K562 (cell line): ENCODE measurements at regions not wholly inside any gene's neighbourhood (a gene's known extent, or its start where the extent isn't known, plus 50 kb on each side); places are given as distances from the start of the nearest gene placed in this dataset.

Experiments used
- ATAC-seq: fragments of 200-7000 bp; cut with Tn5 transposase; 3 replicates; pipeline ENCODE4 v1.9.1; 2020; ENCODE audit warnings: moderate library complexity
- BruUV-seq: library from RNA; stranded (reverse); fragments of 400-500 nt; replicated peaks from 2 replicates; lab custom pipeline; 2021; lab: Mats Ljungman, UMichigan
- CTCF ChIA-PET: fragments of 300-600 bp; formaldehyde crosslinking; extraction: SDS; loops from one replicate; lab custom pipeline; 2021; ENCODE audit warnings: low intra/inter-chr PET ratio; lab: Yijun Ruan, JAX
- POLR2A ChIA-PET: fragments of 300-600, 350-650 bp; sonication (Branson Sonifier 250); formaldehyde crosslinking; extraction: SDS; loops from one replicate; lab custom pipeline; 2021; ENCODE audit warnings: antibody characterized with exemption, inconsistent platforms; lab: Yijun Ruan, JAX
- DNase-seq, 4 experiments: peaks; one replicate each; pipeline versions ENCODE4 v3.0.0 to v3.0.0-alpha.2; 2011 to 2018; ENCODE audit warnings: low spot score in 3 of 4, mixed read lengths in 3 of 4; ENCODE audit errors: extremely low read depth in 1 of 4
- FAIRE-seq: peaks from 2 replicates; lab custom pipeline; 2011; peaks lifted over from hg19 to GRCh38; lab: Jason Lieb, UNC
- H2AFZ ChIP-seq: 2 replicates; pipeline ENCODE4 v1.6.0; 2011; ENCODE audit warnings: low read depth, low read length, control low read depth, inconsistent platforms
- H3K27ac ChIP-seq: fragments of 200-600 bp; 3 replicates; pipeline ENCODE4 v1.8.0; 2011; ENCODE audit warnings: low read depth, mild to moderate bottlenecking, control low read depth, inconsistent platforms, low read length, moderate library complexity, mixed read lengths; ENCODE audit errors: extremely low read depth
- H3K27me3 ChIP-seq, 2 experiments: fragments of 300-600 bp in 1 of 2; 2 replicates in 1 of 2; 3 replicates in 1 of 2; pipeline versions ENCODE4 v1.6.0 to v1.8.0; 2011; ENCODE audit warnings: inconsistent platforms in 2 of 2, low read length in 2 of 2, mild to moderate bottlenecking in 1 of 2, mixed read lengths in 1 of 2, moderate library complexity in 1 of 2; ENCODE audit not compliant: control insufficient read depth in 2 of 2, insufficient read depth in 2 of 2
- H3K36me3 ChIP-seq: fragments of 300-600 bp; 3 replicates; pipeline ENCODE4 v1.8.0; 2011; ENCODE audit warnings: mild to moderate bottlenecking, low read length, inconsistent platforms; ENCODE audit not compliant: control insufficient read depth, insufficient read depth
- H3K4me1 ChIP-seq, 2 experiments: fragments of 200-600 bp in 1 of 2; replicated peaks in 1 of 2; 2 replicates in 1 of 2; 3 replicates in 1 of 2; pipeline versions ENCODE4 v1.5.1 to v1.8.0; 2011; ENCODE audit warnings: inconsistent platforms in 2 of 2, low read length in 2 of 2, mild to moderate bottlenecking in 1 of 2, mixed read lengths in 1 of 2, moderate library complexity in 1 of 2; ENCODE audit not compliant: control insufficient read depth in 2 of 2, insufficient read depth in 2 of 2
- H3K4me2 ChIP-seq: 2 replicates; pipeline ENCODE4 v1.6.1; 2011; ENCODE audit warnings: low read length, control low read depth, inconsistent platforms, mixed read lengths; ENCODE audit not compliant: insufficient read depth
- H3K4me3 ChIP-seq: fragments of 200-600 bp; sonication (generic), shearing (Covaris generic); 2 replicates; pipeline ENCODE4 v1.5.1; 2016; ENCODE audit warnings: control low read depth, inconsistent platforms
- H3K79me2 ChIP-seq: fragments of 200-600 bp; 3 replicates; pipeline ENCODE4 v1.8.0; 2011; ENCODE audit warnings: low read length, inconsistent platforms; ENCODE audit not compliant: control insufficient read depth, insufficient read depth
- H3K9ac ChIP-seq, 2 experiments: 2 replicates each; pipeline versions ENCODE4 v1.6.0 to v1.6.1; 2011; ENCODE audit warnings: low read depth in 2 of 2, low read length in 2 of 2, control low read depth in 1 of 2, inconsistent platforms in 1 of 2, mild to moderate bottlenecking in 1 of 2, mixed read lengths in 1 of 2; ENCODE audit not compliant: insufficient read depth in 1 of 2
- H3K9me1 ChIP-seq: one replicate; pipeline ENCODE4 v1.6.0; 2011; ENCODE audit warnings: inconsistent platforms, mild to moderate bottlenecking, low read length, moderate library complexity; ENCODE audit not compliant: control insufficient read depth, insufficient read depth
- H3K9me3 ChIP-seq: replicated peaks from 2 replicates; pipeline ENCODE4 v1.5.1; 2011; ENCODE audit warnings: low read depth, low read length, inconsistent platforms; ENCODE audit not compliant: control insufficient read depth, insufficient read depth
- H4K20me1 ChIP-seq: replicated peaks from 2 replicates; pipeline ENCODE4 v1.6.1; 2011; ENCODE audit warnings: low read length, inconsistent platforms, mixed read lengths; ENCODE audit not compliant: control insufficient read depth, insufficient read depth
- BDP1 ChIP-seq: IDR thresholded peaks from 3 replicates; pipeline ENCODE4 v1.6.1; 2011; ENCODE audit not compliant: insufficient read length, insufficient read depth
- ESRRA ChIP-seq: fragments of 450-650 bp; IDR thresholded peaks from 2 replicates; pipeline ENCODE4 v1.6.1; 2014; ENCODE audit warnings: low read depth, mild to moderate bottlenecking, moderate library complexity, borderline replicate concordance
- KAT2B ChIP-seq: IDR thresholded peaks from one replicate; pipeline ENCODE4 v1.6.1; 2012; ENCODE audit warnings: low read depth, mild to moderate bottlenecking, control low read depth, inconsistent platforms, low read length, moderate library complexity
- LARP7 ChIP-seq: fragments of 450-650 bp; IDR thresholded peaks from 2 replicates; pipeline ENCODE4 v1.6.1; 2016
- NFXL1 ChIP-seq: fragments of 450-650 bp; formaldehyde crosslinking; IDR thresholded peaks from 2 replicates; pipeline ENCODE4 v1.4.0; 2021; ENCODE audit warnings: mild to moderate bottlenecking
- POLR2AphosphoS5 ChIP-seq: IDR thresholded peaks from 2 replicates; pipeline ENCODE4 v1.6.1; 2011; ENCODE audit warnings: mild to moderate bottlenecking, low read depth, low read length, moderate library complexity; ENCODE audit not compliant: control insufficient read depth, insufficient read depth
- SIN3A ChIP-seq, 2 experiments: fragments of 150-350 bp in 1 of 2; IDR thresholded peaks; 2 replicates each; pipeline ENCODE4 v1.6.1; 2011 to 2016; ENCODE audit warnings: borderline replicate concordance in 2 of 2, low read depth in 2 of 2, low read length in 2 of 2, mild to moderate bottlenecking in 2 of 2, moderate library complexity in 2 of 2; ENCODE audit not compliant: control insufficient read depth in 1 of 2
- SPI1 ChIP-seq: IDR thresholded peaks from 2 replicates; pipeline ENCODE4 v1.6.1; 2011; ENCODE audit warnings: low read depth, low read length, control low read depth, borderline replicate concordance
- TCF7L2 ChIP-seq: fragments of 150-350 bp; IDR thresholded peaks from 2 replicates; pipeline ENCODE4 v1.6.1; 2016; ENCODE audit warnings: low read depth, mild to moderate bottlenecking, low read length, moderate library complexity
- ZNF12 ChIP-seq: sonication (generic); formaldehyde crosslinking; IDR thresholded peaks from 2 replicates; pipeline ENCODE4 v1.4.0; 2020; ENCODE audit warnings: mild to moderate bottlenecking, missing genetic modification reagents
- ZNF197 ChIP-seq: fragments of 200-800 bp; sonication (Bioruptor generic); IDR thresholded peaks from 2 replicates; pipeline ENCODE4 v1.6.1; 2016; ENCODE audit warnings: low read depth, missing genetic modification characterization, missing compliant biosample characterization
- ZNF75A ChIP-seq: fragments of 450-650 bp; formaldehyde crosslinking; IDR thresholded peaks from 2 replicates; pipeline ENCODE4 v1.4.0; 2020; ENCODE audit warnings: mild to moderate bottlenecking
- WGBS: fragments of 100-300 bp; shearing (Covaris generic); methylation state at CpG from one replicate; pipeline ENCODE4 v1.1.6; 2016; ENCODE audit warnings: low coverage, mixed read lengths; ENCODE audit not compliant: insufficient coverage; ENCODE audit errors: missing lambda C conversion rate; 5-methylcytosine and 5-hydroxymethylcytosine counted together
- in situ Hi-C: fragments of 300-500 bp; cut with MboI; formaldehyde crosslinking; loops from 4 replicates; pipeline ENCODE4 v1.15.0; 2018; ENCODE audit warnings: inconsistent platforms, mixed read lengths
- intact Hi-C: fragments of 100-400 bp; cut with micrococcal nuclease; formaldehyde crosslinking; loops from 2 replicates; pipeline ENCODE4 v1.14.2; 2022
- TF ChIP-seq, protein P1 (sequence below): IDR thresholded peaks from 3 replicates; pipeline ENCODE4 v1.6.1; 2011; ENCODE audit warnings: borderline replicate concordance, mild to moderate bottlenecking, moderate library complexity; ENCODE audit not compliant: insufficient read length; ENCODE audit errors: extremely low read depth

DNA sequence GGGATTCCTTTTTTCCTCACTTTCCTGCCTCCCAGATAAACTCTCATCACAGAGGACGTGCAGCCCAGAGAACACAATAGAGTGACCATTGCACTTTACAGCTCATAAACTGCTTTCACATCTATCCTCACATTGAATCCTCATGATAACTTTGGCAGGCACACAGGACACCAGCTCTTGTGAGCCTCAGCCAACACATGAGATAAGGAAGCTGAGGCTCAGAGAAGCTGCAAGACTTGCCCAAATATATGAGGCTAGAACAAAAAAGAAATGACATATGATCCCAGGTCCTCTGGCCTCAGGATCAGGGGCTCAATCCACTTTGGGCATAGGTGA is 85.0 kb upstream of the CPEB2 start:
- Histone ChIP-seq H3K27ac (no peak overlapping the region), H3K27me3 (no peaks in the 10 kb centered on the region; a peak in 1 of 5 replicates), H3K9ac (no peak overlapping the region), H2AFZ (no peak overlapping the region), H4K20me1 (no peaks in the 10 kb centered on the region), H3K4me2 (no peak overlapping the region), H3K9me3 (no peaks in the 10 kb centered on the region), H3K79me2 (no peaks in the 10 kb centered on the region), H3K4me3 (no peak overlapping the region), H3K9me1 (no peaks in the 10 kb centered on the region), H3K4me1 (peaks cover 0 to 10% of the 10 kb centered on the region in 2 experiments; a peak in 2 of 5 replicates), H3K36me3 (no peaks in the 10 kb centered on the region)
- FAIRE-seq (no peak), DNase-seq (no peak), ATAC-seq (no peak)
- ChIA-PET CTCF (no interaction called here), POLR2A (interaction anchor here (0.7 kb wide), 1 partner anchor 37 kb away, joined by 3 read pairs; no protein-coding TSS in a partner anchor)
- TF ChIP-seq TCF7L2 (no peak), BDP1 (no peak), ZNF197 (no peak), ZNF12 (CRISPR knock-in tag) (no peak), POLR2AphosphoS5 (no peak), ESRRA (no peak), SIN3A (IDR thresholded peaks at IDR 0.05; ENCODE audit: borderline replicate concordance in 2 of 2, control insufficient read depth in 1 of 2, low read depth in 2 of 2, low read length in 2 of 2) (no peak)
- intact Hi-C loops (no loop called here), in situ Hi-C loops (no loop called here)
- no TSS peak for BruUV-seq
- 0% methylated on average over 1 of the region's 1 CpG for WGBS

DNA sequence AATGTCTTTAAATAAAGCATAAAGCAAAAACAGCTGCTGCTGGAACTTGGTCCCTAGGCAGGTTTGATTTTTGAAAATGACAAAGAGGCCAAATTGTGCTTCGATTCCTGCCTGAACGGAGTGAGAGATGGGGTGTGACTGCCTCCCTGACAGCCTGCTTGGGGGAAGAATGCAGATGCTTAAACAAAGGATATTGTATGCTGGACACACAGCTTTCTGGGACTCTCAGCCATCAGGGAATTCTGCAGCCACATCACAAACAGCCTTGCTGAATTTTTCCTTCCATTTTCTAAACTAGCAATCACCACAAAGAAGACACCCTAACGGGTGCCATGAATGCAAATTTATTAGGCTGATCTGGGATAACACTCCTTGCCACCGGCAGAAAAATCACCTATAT is 83.9 kb upstream of the CPEB2 start:
- TF ChIP-seq KAT2B (no peak), SPI1 (no peak), NFXL1 (CRISPR knock-in tag) (no peak), LARP7 (no peak), SIN3A (IDR thresholded peaks at IDR 0.05; ENCODE audit: borderline replicate concordance in 2 of 2, control insufficient read depth in 1 of 2, low read depth in 2 of 2, low read length in 2 of 2) (no peak), ZNF75A (CRISPR knock-in tag) (no peak)
- TF ChIP-seq, protein P1, sequence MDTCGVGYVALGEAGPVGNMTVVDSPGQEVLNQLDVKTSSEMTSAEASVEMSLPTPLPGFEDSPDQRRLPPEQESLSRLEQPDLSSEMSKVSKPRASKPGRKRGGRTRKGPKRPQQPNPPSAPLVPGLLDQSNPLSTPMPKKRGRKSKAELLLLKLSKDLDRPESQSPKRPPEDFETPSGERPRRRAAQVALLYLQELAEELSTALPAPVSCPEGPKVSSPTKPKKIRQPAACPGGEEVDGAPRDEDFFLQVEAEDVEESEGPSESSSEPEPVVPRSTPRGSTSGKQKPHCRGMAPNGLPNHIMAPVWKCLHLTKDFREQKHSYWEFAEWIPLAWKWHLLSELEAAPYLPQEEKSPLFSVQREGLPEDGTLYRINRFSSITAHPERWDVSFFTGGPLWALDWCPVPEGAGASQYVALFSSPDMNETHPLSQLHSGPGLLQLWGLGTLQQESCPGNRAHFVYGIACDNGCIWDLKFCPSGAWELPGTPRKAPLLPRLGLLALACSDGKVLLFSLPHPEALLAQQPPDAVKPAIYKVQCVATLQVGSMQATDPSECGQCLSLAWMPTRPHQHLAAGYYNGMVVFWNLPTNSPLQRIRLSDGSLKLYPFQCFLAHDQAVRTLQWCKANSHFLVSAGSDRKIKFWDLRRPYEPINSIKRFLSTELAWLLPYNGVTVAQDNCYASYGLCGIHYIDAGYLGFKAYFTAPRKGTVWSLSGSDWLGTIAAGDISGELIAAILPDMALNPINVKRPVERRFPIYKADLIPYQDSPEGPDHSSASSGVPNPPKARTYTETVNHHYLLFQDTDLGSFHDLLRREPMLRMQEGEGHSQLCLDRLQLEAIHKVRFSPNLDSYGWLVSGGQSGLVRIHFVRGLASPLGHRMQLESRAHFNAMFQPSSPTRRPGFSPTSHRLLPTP, result no peak
- intact Hi-C loops, result no loop called here

More for the DNA sequence above, 83.9 kb upstream of the CPEB2 start:
- Histone ChIP-seq H2AFZ (no peak overlapping the region), H3K9me1 (no peaks in the 10 kb centered on the region), H3K79me2 (no peaks in the 10 kb centered on the region), H3K9ac (no peak overlapping the region), H4K20me1 (no peaks in the 10 kb centered on the region), H3K4me1 (peaks cover 0 to 10% of the 10 kb centered on the region in 2 experiments; a peak in 2 of 5 replicates), H3K27me3 (no peaks in the 10 kb centered on the region; a peak in 1 of 5 replicates), H3K4me2 (no peak overlapping the region), H3K9me3 (no peaks in the 10 kb centered on the region), H3K36me3 (no peaks in the 10 kb centered on the region), H3K4me3 (no peak overlapping the region), H3K27ac (no peak overlapping the region)
- in situ Hi-C loops, result no loop called here
- no peak for FAIRE-seq
- CTCF ChIA-PET, result no interaction called here
- POLR2A ChIA-PET, result no interaction called here
- no TSS peak for BruUV-seq
- no peak for ATAC-seq
- WGBS, result 5% methylated on average over 4 of the region's 4 CpGs
- no peak for DNase-seq
